Testis (tissue), 2 donors: ENCODE measurements at regions not wholly inside any gene's neighbourhood (a gene's known extent, or its start where the extent isn't known, plus 50 kb on each side); places are given as distances from the start of the nearest gene placed in this dataset.

ENCODE experiments used
- DNase-seq: peaks from one replicate; pipeline ENCODE4 v3.0.0-alpha.2; 2019
- H3K27ac ChIP-seq, 2 donors: fragments of 200-600 bp; sonication (generic); one replicate each; pipeline ENCODE4 v1.5.1; 2019
- H3K27me3 ChIP-seq: fragments of 200-600 bp; sonication (generic); one replicate; pipeline ENCODE4 v1.5.1; 2019
- H3K36me3 ChIP-seq: fragments of 200-600 bp; sonication (generic); one replicate; pipeline ENCODE4 v1.5.1; 2017; ENCODE audit warnings: low read depth; ENCODE audit errors: missing control alignments
- H3K4me1 ChIP-seq: fragments of 200-600 bp; sonication (generic); one replicate; pipeline ENCODE4 v1.5.1; 2019
- H3K4me3 ChIP-seq, 2 donors: fragments of 200-600 bp; sonication (generic); one replicate each; pipeline ENCODE4 v1.5.1; 2017 to 2019
- H3K9me3 ChIP-seq: fragments of 200-600 bp; sonication (generic); one replicate; pipeline ENCODE4 v1.5.1; 2017
- POLR2A ChIP-seq: fragments of 450-650 bp; IDR thresholded peaks from one replicate; pipeline ENCODE4 v1.6.1; 2017; ENCODE audit warnings: antibody characterized with exemption, mild to moderate bottlenecking, moderate library complexity
- WGBS, 2 donors: methylation state at CpG; one replicate each; pipeline ENCODE4 v1.1.5; 2018; 5-methylcytosine and 5-hydroxymethylcytosine counted together
- intact Hi-C: fragments of 100-400 bp; cut with DNase I; formaldehyde crosslinking; loops from one replicate; pipeline ENCODE4 v1.15.1; 2023; ENCODE audit warnings: low total_unique reads
- TF ChIP-seq, protein P1 (sequence below), 3 experiments: fragments of 450-650 bp in 2 of 3; fragments of 200-600 bp in 1 of 3; sonication (generic) in 1 of 3; IDR thresholded peaks; one replicate each; pipeline ENCODE4 v1.5.1; 2016 to 2019; ENCODE audit warnings: antibody characterized with exemption in 3 of 3, mild to moderate bottlenecking in 2 of 3, moderate library complexity in 1 of 3

DNA sequence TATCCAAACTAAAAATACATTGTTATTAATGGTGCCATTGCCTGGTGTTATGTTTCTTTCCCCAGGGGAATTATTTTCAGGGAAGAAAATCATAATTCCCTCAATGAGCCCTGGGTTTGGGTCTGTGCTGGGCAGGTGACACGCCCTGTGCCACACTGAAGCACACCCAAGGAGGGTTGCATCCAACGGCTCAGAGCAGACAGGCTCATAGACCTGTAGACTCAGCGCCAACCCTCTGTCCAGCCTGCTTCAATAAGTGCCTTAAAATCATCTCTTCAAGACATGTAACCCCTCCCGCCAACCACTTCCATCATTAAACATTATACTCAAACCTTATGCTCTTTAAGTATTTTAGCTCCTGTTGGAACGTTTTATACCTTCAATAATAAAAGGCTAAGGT lies 225.3 kb upstream of the CDH4 start:
- Histone ChIP-seq H3K36me3 (no peaks in the 10 kb centered on the region), H3K27me3 (no peaks in the 10 kb centered on the region), H3K27ac (no peak overlapping the region), H3K4me1 (no peaks in the 10 kb centered on the region), H3K9me3 (no peaks in the 10 kb centered on the region), H3K4me3 (no peak overlapping the region)
- TF ChIP-seq POLR2A: no peak
- TF ChIP-seq, protein P1, sequence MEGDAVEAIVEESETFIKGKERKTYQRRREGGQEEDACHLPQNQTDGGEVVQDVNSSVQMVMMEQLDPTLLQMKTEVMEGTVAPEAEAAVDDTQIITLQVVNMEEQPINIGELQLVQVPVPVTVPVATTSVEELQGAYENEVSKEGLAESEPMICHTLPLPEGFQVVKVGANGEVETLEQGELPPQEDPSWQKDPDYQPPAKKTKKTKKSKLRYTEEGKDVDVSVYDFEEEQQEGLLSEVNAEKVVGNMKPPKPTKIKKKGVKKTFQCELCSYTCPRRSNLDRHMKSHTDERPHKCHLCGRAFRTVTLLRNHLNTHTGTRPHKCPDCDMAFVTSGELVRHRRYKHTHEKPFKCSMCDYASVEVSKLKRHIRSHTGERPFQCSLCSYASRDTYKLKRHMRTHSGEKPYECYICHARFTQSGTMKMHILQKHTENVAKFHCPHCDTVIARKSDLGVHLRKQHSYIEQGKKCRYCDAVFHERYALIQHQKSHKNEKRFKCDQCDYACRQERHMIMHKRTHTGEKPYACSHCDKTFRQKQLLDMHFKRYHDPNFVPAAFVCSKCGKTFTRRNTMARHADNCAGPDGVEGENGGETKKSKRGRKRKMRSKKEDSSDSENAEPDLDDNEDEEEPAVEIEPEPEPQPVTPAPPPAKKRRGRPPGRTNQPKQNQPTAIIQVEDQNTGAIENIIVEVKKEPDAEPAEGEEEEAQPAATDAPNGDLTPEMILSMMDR (IDR thresholded peaks at IDR 0.05): no peak
- intact Hi-C loops: no loop called here
- DNase-seq: no peak
- WGBS, 2 donors: 80 to 89% methylated on average over 5 of the region's 5 CpGs

DNA sequence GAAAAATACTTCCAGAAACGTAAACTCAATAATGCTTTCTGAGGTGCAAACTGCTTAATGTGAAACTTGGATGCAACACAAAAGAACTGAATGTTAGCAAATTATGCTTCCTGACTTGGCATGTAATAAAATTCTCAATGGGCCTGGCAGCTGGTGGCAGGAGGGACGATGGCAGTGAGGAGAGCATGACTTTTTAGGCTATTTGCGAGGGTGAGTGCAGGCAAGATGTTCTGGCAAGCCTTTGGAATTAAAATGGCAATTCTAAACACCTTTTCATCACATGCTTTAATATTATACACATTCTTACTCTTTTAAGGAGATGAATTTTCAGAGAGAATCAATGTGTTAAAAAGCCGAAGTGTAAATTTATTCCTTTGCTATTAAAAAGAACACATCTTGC lies 224.8 kb upstream of the CDH4 start:
- DNase-seq: no peak
- TF ChIP-seq, protein P1 (IDR thresholded peaks at IDR 0.05): no peak
- TF ChIP-seq POLR2A: no peak
- H3K27me3 ChIP-seq: no peaks in the 10 kb centered on the region
- H3K36me3 ChIP-seq: no peaks in the 10 kb centered on the region
- intact Hi-C loops: no loop called here
- no peak overlapping the region for H3K4me3 ChIP-seq
- WGBS, 2 donors: 84 to 85% methylated on average over 4 of the region's 4 CpGs
- H3K27ac ChIP-seq: no peak overlapping the region
- no peaks in the 10 kb centered on the region for H3K4me1 ChIP-seq
- no peaks in the 10 kb centered on the region for H3K9me3 ChIP-seq

DNA sequence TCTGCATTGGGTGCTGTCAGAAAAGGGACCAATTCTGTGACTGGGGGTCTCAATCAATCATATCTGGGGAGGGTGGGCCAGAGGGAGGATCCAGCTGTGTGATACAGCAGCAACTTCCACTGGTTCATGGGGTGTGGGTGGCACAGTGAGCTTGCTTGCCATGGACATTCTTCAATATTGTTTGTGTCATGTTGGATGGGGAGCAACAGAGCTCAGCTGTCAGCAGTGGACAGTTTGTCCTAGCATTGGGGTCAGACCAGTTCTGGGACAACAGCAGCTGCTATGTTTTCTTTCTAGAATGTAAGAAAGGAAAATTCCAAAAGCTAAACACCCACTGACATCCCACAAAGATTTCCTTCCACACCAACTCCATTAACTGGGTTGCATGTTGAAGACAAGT lies 221.9 kb upstream of the CDH4 start:
- no peaks in the 10 kb centered on the region for H3K4me1 ChIP-seq
- no peak overlapping the region for H3K27ac ChIP-seq
- no peak overlapping the region for H3K4me3 ChIP-seq
- no peaks in the 10 kb centered on the region for H3K36me3 ChIP-seq
- no peak for DNase-seq
- no peaks in the 10 kb centered on the region for H3K27me3 ChIP-seq
- intact Hi-C loops: no loop called here
- H3K9me3 ChIP-seq: no peaks in the 10 kb centered on the region
- TF ChIP-seq, protein P1 (IDR thresholded peaks at IDR 0.05): no peak
- TF ChIP-seq POLR2A: no peak

DNA sequence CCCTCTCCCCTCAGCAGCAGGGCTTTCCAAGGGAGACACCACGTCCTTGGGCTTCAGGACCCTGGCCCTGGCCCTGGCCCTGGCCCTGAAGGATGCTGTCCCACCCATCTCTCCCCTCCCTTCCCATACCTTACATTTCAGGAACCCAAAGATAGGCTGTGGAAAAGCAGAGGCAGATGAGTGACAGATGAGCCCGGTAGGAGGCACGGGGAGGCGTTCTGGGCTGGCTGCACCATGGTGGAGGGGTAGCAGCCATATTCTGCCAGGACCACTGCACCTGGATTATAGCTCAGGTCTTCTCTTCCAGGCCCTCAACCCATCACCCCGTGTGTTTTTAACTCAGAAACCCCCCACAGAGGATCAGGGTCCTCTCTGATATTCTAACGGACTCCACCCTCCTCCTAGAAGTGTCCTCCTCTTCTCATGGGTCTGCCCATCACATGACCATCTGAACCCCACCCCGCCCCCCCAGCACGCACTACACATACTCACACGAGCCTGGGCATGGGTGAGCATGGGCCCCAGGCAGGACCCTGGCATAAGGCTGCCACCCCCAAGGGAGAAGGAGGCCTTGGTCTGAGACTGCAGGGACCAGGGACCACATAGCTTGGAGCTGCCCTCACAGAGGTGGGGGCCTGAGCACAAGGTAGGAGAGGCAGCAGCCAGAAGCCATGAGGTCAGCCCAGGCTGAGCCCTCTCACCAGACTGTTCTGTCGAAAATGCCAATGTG lies 220.8 kb upstream of the CDH4 start:
- TF ChIP-seq, protein P1 (IDR thresholded peaks at IDR 0.05): no peak
- no peak for TF ChIP-seq POLR2A
- intact Hi-C loops: no loop called here
- Histone ChIP-seq H3K27me3 (no peaks in the 10 kb centered on the region), H3K9me3 (no peaks in the 10 kb centered on the region), H3K4me3 (no peak overlapping the region), H3K36me3 (no peaks in the 10 kb centered on the region), H3K27ac (no peak overlapping the region), H3K4me1 (no peaks in the 10 kb centered on the region)
- DNase-seq: no peak
- 74 to 86% methylated on average over 10 of the region's 10 CpGs for WGBS, 2 donors

DNA sequence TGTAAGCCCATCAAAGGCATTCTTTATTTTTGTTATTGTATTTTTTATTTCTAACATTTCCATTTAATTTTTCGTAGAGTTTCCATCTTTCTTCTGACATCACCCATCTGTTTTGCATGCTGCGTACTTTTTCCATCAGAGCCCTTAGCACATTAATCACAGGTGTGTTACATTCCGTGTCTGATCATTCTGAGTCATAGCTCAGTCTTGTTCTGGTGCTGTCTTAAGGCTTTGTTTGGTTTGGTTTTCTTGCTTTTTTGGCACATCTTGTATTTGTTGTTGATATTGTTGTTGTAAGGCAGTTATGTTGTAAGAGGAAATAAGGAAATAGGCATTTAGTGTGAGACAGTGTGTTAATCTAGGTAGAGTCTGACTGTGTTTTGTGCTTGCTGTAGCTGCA lies 214.6 kb upstream of the CDH4 start:
- WGBS, 2 donors: 85 to 89% methylated on average over 3 of the region's 3 CpGs
- no peak for DNase-seq
- H3K4me3 ChIP-seq: no peak overlapping the region
- TF ChIP-seq, protein P1 (IDR thresholded peaks at IDR 0.05): no peak
- no peak for TF ChIP-seq POLR2A
- no peaks in the 10 kb centered on the region for H3K4me1 ChIP-seq
- no peaks in the 10 kb centered on the region for H3K27me3 ChIP-seq
- H3K27ac ChIP-seq: no peak overlapping the region
- no peaks in the 10 kb centered on the region for H3K36me3 ChIP-seq
- intact Hi-C loops: no loop called here
- H3K9me3 ChIP-seq: no peaks in the 10 kb centered on the region
